NT2/D1 (cell line): ENCODE measurements at regions not wholly inside any gene's neighbourhood (a gene's known extent, or its start where the extent isn't known, plus 50 kb on each side); places are given as distances from the start of the nearest gene placed in this dataset.

Source experiments
- DNase-seq: peaks from one replicate; pipeline ENCODE4 v3.0.0-alpha.2; 2011; ENCODE audit warnings: low read depth, low spot score
- H3K27me3 ChIP-seq: 2 replicates; pipeline ENCODE4 v1.6.0; 2011; ENCODE audit warnings: mild to moderate bottlenecking; ENCODE audit not compliant: insufficient read length, insufficient read depth
- H3K36me3 ChIP-seq: 2 replicates; pipeline ENCODE4 v1.6.1; 2011; ENCODE audit warnings: mild to moderate bottlenecking, low read length, mixed read lengths; ENCODE audit not compliant: insufficient read depth, insufficient read length
- H3K4me1 ChIP-seq: 2 replicates; pipeline ENCODE4 v1.5.1; 2011; ENCODE audit not compliant: insufficient read depth, insufficient read length
- H3K4me3 ChIP-seq: 2 replicates; pipeline ENCODE4 v1.5.1; 2011; ENCODE audit warnings: low read depth; ENCODE audit not compliant: insufficient read length
- H3K9ac ChIP-seq: 2 replicates; pipeline ENCODE4 v1.6.0; 2011; ENCODE audit warnings: low read depth; ENCODE audit not compliant: insufficient read length
- H3K9me3 ChIP-seq: 2 replicates; pipeline ENCODE4 v1.5.1; 2011; ENCODE audit warnings: mild to moderate bottlenecking, low read length; ENCODE audit not compliant: insufficient read depth
- SUZ12 ChIP-seq: IDR thresholded peaks from 2 replicates; pipeline ENCODE4 v1.6.1; 2011; ENCODE audit not compliant: insufficient read length, insufficient read depth; ENCODE audit errors: extremely low read depth
- YY1 ChIP-seq: IDR thresholded peaks from 2 replicates; pipeline ENCODE4 v1.6.1; 2011; ENCODE audit not compliant: insufficient read length, insufficient read depth
- ZNF274 ChIP-seq: IDR thresholded peaks from 2 replicates; pipeline ENCODE4 v1.6.1; 2011; ENCODE audit warnings: mild to moderate bottlenecking, low read depth, low read length

- Histone ChIP-seq H3K9ac (no peak overlapping the region), H3K9me3 (no peaks in the 10 kb centered on the region), H3K4me3 (no peak overlapping the region), H3K36me3 (no peaks in the 10 kb centered on the region), H3K4me1 (no peaks in the 10 kb centered on the region), H3K27me3 (no peaks in the 10 kb centered on the region)
- no peak for DNase-seq
- TF ChIP-seq SUZ12, result no peak
- TF ChIP-seq ZNF274, result no peak
- TF ChIP-seq YY1, result no peak
These were observed 97.4 kb upstream of the PSMD7 start for GRCh38 chr16:74199066-74199841.

DNA sequence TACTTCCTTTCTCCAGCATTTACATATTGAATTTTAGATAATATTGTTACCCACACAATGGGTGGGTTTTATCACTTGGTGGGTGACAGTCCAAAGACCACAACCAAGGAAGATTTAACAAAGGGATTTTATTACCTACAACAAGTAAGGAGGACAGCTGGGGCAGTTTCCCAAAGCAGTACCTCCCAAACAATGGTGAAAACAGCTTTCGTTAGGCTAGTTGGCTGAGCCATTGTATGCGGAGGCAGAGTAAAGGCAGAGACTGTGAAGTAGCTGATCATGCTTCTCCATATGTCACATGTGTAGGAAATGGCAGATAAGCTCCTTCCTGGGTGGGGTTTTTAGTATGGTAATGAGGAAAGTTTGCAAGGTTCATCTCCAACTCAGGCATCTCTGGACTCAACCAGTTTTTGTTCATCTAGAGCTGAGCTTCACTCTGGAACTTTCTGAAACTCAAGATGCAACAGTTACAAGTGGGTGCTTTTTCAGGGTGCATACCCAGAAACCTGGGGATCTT, 104.3 kb upstream of the PSMD7 start:
- no peak overlapping the region for H3K4me3 ChIP-seq
- H3K9me3 ChIP-seq, result no peaks in the 10 kb centered on the region
- H3K9ac ChIP-seq, result no peak overlapping the region
- no peaks in the 10 kb centered on the region for H3K36me3 ChIP-seq
- H3K4me1 ChIP-seq, result no peaks in the 10 kb centered on the region
- TF ChIP-seq YY1 (no peak), SUZ12 (no peak), ZNF274 (no peak)
- no peaks in the 10 kb centered on the region for H3K27me3 ChIP-seq
- no peak for DNase-seq

DNA sequence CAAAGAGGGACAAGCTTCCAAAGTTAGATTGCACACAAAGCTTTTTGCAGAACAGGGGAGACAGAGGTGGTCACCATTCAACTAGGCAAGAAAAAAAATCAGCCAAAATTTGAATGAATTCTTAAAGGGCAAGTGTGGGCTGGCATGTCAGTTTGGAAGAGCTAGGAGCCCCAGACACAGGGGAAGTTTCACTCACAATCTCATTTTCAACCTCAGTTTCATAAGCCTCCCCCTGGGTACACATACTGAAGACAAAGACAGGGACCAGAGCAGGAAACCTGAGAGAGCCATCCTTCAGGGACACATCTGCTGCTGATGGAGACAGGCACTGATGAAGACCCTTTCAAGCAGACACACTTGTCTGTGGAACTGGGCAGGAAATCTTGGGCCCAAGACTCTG, 106.3 kb upstream of the PSMD7 start:
- Histone ChIP-seq H3K9me3 (no peaks in the 10 kb centered on the region), H3K36me3 (no peaks in the 10 kb centered on the region), H3K4me1 (no peaks in the 10 kb centered on the region), H3K4me3 (no peak overlapping the region), H3K27me3 (no peaks in the 10 kb centered on the region), H3K9ac (no peak overlapping the region)
- TF ChIP-seq SUZ12 (no peak), ZNF274 (no peak), YY1 (no peak)
- no peak for DNase-seq

- DNase-seq, result no peak
- no peaks in the 10 kb centered on the region for H3K27me3 ChIP-seq
- no peak overlapping the region for H3K4me3 ChIP-seq
- H3K9ac ChIP-seq, result no peak overlapping the region
- H3K9me3 ChIP-seq, result no peaks in the 10 kb centered on the region
- no peak for TF ChIP-seq ZNF274
- TF ChIP-seq YY1, result no peak
- TF ChIP-seq SUZ12, result no peak
- H3K4me1 ChIP-seq, result no peaks in the 10 kb centered on the region
- H3K36me3 ChIP-seq, result no peaks in the 10 kb centered on the region
These were observed 107.8 kb upstream of the PSMD7 start for GRCh38 chr16:74188856-74189255.

- no peaks in the 10 kb centered on the region for H3K27me3 ChIP-seq
- DNase-seq, result no peak
- H3K36me3 ChIP-seq, result no peaks in the 10 kb centered on the region
- no peaks in the 10 kb centered on the region for H3K4me1 ChIP-seq
- H3K9me3 ChIP-seq, result peaks cover 10% of the 10 kb centered on the region
- no peak overlapping the region for H3K4me3 ChIP-seq
- H3K9ac ChIP-seq, result no peak overlapping the region
- no peak for TF ChIP-seq YY1
- no peak for TF ChIP-seq SUZ12
- no peak for TF ChIP-seq ZNF274
These were observed 110.0 kb upstream of the PSMD7 start for GRCh38 chr16:74186561-74186971.

DNA sequence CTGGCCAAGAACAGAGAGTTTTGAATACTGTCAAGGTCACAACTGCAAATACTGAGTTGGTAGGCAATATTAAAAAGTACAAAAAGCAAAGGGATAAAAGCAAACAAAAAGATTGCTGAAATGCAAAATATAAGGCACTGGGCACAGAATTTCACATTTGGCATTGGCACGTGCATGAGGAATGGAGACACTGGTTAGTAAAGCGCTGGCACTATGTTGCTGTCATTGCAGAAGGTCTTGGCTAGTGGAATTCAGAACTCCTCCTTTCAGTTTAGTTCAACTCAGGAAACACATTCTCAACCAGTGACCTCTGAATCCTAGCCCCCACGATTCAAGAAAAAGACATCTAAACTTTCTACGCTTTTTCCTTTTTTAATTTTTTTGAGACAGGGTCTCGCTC, 111.8 kb upstream of the PSMD7 start:
- Histone ChIP-seq H3K27me3 (no peaks in the 10 kb centered on the region), H3K9ac (no peak overlapping the region), H3K36me3 (no peaks in the 10 kb centered on the region), H3K9me3 (peaks cover 20% of the 10 kb centered on the region), H3K4me1 (no peaks in the 10 kb centered on the region), H3K4me3 (no peak overlapping the region)
- DNase-seq, result no peak
- TF ChIP-seq SUZ12 (no peak), ZNF274 (no peak), YY1 (no peak)

- no peak overlapping the region for H3K4me3 ChIP-seq
- H3K27me3 ChIP-seq, result no peaks in the 10 kb centered on the region
- H3K9me3 ChIP-seq, result peaks cover 26% of the 10 kb centered on the region
- TF ChIP-seq ZNF274 (no peak), YY1 (no peak), SUZ12 (no peak)
- no peaks in the 10 kb centered on the region for H3K36me3 ChIP-seq
- H3K4me1 ChIP-seq, result no peaks in the 10 kb centered on the region
- no peak overlapping the region for H3K9ac ChIP-seq
- no peak for DNase-seq
These were observed 112.8 kb upstream of the PSMD7 start for GRCh38 chr16:74183601-74184360.
